Astrocyte of the spinal cord (primary cell): ENCODE measurements at regions not wholly inside any gene's neighbourhood (a gene's known extent, or its start where the extent isn't known, plus 50 kb on each side); places are given as distances from the start of the nearest gene placed in this dataset.

Experiments
- DNase-seq: peaks from one replicate; pipeline ENCODE4 v3.0.0; 2011; ENCODE audit warnings: low read depth, low spot score
- H3K4me3 ChIP-seq: 2 replicates; pipeline ENCODE4 v1.5.1; 2011; ENCODE audit warnings: low read depth, mild to moderate bottlenecking, low read length, moderate library complexity
- in situ Hi-C: cut with HindIII; loops from 2 replicates; pipeline ENCODE4 v1.10.0; 2017; ENCODE audit warnings: low sequenced_read_pairs
- TF ChIP-seq, protein P1 (sequence below): IDR thresholded peaks from 2 replicates; pipeline ENCODE4 v1.5.1; 2012; ENCODE audit warnings: low read depth, mild to moderate bottlenecking, low read length, inconsistent platforms

DNA sequence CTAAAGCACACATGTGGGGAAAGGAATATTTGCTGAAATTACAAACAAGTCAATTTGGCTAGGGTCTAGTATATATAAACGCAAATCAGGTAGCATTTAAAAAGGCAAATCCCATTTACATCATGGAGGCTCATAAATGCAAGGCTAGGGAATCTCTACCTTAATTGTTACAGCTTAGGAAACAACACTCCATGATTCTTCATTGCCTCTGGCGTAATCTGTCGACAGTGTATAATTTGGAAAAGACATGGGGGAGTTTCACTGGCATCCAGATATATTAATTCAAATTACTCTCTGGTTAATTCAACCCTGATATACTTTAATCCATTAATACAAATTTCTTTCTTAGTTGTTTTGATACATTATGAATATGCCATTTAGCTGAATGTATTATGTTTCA lies 1630.2 kb upstream of the FLRT2 start:
- in situ Hi-C loops: no loop called here
- no peak for DNase-seq

DNA sequence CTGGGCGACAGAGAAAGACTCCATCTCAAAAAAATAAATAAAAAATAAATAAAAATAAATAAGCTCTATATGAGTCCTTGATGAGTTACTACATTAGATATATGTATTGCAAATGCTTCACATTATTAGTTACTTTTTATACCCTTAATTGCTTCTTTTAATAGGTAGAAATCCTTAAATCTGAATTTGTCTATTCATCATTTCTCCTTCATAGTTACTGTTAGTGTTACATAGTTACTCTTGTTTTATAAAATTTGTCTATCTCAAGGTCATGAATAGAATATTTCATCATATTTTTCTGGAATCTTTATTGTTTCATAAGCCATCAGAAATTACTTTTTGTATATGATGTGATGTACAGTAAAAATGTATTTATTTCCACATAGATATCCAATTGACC lies 1624.8 kb upstream of the FLRT2 start:
- TF ChIP-seq, protein P1, sequence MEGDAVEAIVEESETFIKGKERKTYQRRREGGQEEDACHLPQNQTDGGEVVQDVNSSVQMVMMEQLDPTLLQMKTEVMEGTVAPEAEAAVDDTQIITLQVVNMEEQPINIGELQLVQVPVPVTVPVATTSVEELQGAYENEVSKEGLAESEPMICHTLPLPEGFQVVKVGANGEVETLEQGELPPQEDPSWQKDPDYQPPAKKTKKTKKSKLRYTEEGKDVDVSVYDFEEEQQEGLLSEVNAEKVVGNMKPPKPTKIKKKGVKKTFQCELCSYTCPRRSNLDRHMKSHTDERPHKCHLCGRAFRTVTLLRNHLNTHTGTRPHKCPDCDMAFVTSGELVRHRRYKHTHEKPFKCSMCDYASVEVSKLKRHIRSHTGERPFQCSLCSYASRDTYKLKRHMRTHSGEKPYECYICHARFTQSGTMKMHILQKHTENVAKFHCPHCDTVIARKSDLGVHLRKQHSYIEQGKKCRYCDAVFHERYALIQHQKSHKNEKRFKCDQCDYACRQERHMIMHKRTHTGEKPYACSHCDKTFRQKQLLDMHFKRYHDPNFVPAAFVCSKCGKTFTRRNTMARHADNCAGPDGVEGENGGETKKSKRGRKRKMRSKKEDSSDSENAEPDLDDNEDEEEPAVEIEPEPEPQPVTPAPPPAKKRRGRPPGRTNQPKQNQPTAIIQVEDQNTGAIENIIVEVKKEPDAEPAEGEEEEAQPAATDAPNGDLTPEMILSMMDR: no peak
- no peak overlapping the region for H3K4me3 ChIP-seq
- DNase-seq: no peak
- in situ Hi-C loops: no loop called here

More for the DNA sequence above, 1630.2 kb upstream of the FLRT2 start:
- TF ChIP-seq, protein P1: no peak
- H3K4me3 ChIP-seq: no peak overlapping the region

- TF ChIP-seq, protein P1: no peak
- in situ Hi-C loops: no loop called here
Measured at GRCh38 chr14:83908419-83908818, 1621.5 kb upstream of the FLRT2 start.

GRCh38 chr14:83909507-83909906 lies 1620.4 kb upstream of the FLRT2 start:
- H3K4me3 ChIP-seq: no peak overlapping the region
- DNase-seq: no peak
- TF ChIP-seq, protein P1: no peak
- in situ Hi-C loops: no loop called here

More at GRCh38 chr14:83908419-83908818, 1621.5 kb upstream of the FLRT2 start:
- H3K4me3 ChIP-seq: no peak overlapping the region
- no peak for DNase-seq

- in situ Hi-C loops: no loop called here
- no peak overlapping the region for H3K4me3 ChIP-seq
- TF ChIP-seq, protein P1: no peak
- no peak for DNase-seq
Measured at GRCh38 chr14:83912032-83912642, 1617.8 kb upstream of the FLRT2 start.

GRCh38 chr14:83913476-83913875 lies 1616.5 kb upstream of the FLRT2 start:
- no peak overlapping the region for H3K4me3 ChIP-seq
- TF ChIP-seq, protein P1: no peak
- in situ Hi-C loops: no loop called here
- DNase-seq: no peak
